GM12872 (cell line): ENCODE measurements at regions not wholly inside any gene's neighbourhood (a gene's known extent, or its start where the extent isn't known, plus 50 kb on each side); places are given as distances from the start of the nearest gene placed in this dataset.

Experiments
- CTCF ChIP-seq: IDR thresholded peaks from 3 replicates; pipeline ENCODE4 v1.5.1; 2011; ENCODE audit warnings: low read depth, mild to moderate bottlenecking, low read length, moderate library complexity; ENCODE audit not compliant: insufficient read depth

- no peak for TF ChIP-seq CTCF
These were observed 215.6 kb downstream of the TMEM114 start for GRCh38 chr16:8374586-8375231.

- TF ChIP-seq CTCF, result no peak
These were observed 216.5 kb downstream of the TMEM114 start for GRCh38 chr16:8373676-8374431.

- no peak for TF ChIP-seq CTCF
These were observed 218.2 kb downstream of the TMEM114 start for GRCh38 chr16:8372141-8372540.

GRCh38 chr16:8370374-8371270, 219.7 kb downstream of the TMEM114 start:
- TF ChIP-seq CTCF, result no peak

GRCh38 chr16:8358937-8359336, 231.4 kb downstream of the TMEM114 start:
- TF ChIP-seq CTCF, result no peak

GRCh38 chr16:8355675-8356074, 234.6 kb downstream of the TMEM114 start:
- TF ChIP-seq CTCF, result no peak

- TF ChIP-seq CTCF, result no peak
These were observed 244.0 kb downstream of the TMEM114 start for GRCh38 chr16:8346294-8346693.
